NOMO-1 treated with DMSO at 0.1 percent for 48 hours (cell line): ENCODE measurements at regions not wholly inside any gene's neighbourhood (a gene's known extent, or its start where the extent isn't known, plus 50 kb on each side); places are given as distances from the start of the nearest gene placed in this dataset.
"Not testable (repeated sequence)": the region's sequence is repeated elsewhere in the genome, so short reads cannot be mapped to it uniquely, and the experiment has no call there.

ENCODE experiments used
- DNase-seq: peaks from one replicate; lab custom pipeline; 2025; ENCODE audit not compliant: unreplicated experiment; lab: John Stamatoyannopoulos, UW

DNA sequence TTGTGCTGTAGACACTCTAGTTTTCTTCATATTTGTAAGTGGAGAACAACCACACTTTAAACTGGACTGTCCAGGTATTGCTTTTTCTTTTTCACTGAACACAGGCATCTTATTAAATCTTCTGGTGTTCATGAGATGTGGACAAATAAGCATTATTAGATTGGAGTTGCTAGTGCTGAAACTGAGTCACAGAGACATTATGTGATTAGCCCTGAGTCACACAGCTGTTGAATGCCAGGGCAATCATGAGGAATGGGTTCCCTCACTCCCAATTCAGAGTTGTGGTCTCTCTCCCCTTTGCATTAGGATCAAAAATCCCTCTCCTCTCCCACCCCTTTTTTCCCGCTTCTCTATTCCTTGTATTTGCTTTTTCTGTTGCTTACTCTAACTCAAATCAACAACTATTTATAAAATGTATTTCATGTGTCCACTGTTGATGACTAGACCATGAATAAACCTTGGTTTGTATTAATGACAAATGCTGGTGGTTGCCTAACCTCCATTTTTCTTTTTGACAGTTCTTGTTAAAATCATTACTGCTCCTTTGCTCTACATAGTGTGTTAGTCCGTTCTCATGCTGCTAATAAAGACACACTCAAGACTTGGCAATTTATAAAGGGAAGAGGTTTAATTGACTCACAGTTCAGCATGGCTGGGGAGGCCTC is 738.2 kb downstream of the BRINP1 start:
- no peak for DNase-seq

DNA sequence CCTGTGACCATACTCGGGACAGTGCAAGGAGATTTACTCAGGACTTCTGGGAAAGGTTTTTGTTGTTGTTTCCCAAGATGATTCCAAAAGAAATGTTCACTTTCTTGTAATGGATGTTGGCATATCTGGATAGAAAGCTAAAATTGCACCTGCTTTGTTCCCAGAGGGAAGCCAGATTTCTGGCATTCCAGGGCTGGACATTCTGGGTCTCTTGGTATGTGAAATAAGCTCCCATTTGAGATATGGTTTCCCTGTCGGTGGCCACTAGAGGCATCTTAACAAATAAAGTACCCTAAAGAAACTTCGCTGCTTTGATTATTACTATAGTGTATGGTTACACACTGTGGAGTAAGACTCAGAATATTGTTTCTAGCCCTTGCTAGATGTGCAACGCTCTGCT is 737.3 kb downstream of the BRINP1 start:
- no peak for DNase-seq

DNA sequence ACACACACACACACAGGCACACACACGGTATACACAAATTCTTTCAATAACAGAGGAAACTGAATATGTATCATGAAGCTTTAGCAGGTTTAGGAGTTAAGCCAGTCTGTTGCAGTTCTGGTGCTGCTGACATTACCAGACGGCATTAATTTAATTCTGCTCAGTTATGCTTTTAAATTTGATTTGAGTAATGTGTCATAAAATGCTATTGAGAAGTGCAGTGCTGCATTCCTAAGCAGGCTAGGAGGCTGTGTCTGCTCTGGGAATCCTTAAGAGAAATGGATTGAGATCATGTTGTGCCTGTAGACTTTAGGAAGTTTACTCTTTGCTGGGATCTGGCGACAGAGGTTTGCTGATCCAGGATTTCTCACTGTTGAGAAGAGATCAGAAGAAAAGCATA is 733.8 kb downstream of the BRINP1 start:
- no peak for DNase-seq

DNA sequence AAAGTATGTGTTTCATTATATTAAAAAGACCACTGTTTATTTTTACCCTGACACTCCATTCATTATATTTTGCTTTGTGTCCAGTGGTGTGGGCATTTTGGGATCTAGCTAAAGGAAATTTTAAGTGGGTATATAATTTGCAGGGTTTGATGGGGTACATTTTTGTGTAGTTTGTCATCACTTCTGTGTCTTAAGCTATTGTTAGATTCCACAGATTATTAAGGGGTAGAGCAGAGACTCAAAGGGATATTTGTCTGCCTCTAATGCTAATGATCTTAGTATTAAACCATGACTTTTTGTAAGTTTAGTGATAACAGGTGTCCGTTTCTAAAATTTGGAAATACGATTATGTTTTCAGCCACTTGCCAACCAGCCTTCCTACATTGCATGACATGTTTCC is 731.6 kb downstream of the BRINP1 start:
- no peak for DNase-seq

DNA sequence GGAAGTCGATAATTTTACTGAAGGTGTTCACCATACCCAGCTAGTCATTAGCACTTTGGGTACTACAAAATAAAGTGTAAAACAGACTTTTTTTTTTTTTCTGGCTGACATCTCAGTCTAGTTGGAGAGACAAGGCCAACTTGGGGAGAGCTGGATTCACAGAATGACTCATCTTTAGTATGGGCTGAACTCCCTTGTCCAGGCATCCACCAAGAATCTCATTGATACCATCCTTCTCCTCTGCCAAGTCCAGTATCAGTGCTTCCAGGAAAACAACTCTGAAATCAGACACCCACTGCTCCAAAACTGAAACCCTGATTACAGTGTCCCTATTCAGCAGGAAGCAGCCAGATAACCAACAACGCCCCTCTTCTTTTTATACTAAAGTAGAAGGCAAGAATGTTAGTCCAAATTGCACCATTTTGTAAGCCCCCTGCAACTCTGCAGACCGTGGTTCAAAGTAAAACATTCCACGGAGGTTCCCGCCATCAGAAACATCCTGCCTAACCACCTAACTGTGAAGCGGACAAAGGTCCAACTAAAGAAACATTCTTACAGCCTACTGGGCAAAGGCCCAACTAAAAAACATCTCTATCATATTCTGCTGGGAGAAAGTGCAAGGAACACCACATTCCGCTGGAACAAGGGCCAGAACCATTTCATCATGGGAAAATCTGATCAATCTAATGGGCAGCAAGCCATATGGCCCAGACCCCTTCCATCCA is 728.2 kb downstream of the BRINP1 start:
- DNase-seq = no peak

DNA sequence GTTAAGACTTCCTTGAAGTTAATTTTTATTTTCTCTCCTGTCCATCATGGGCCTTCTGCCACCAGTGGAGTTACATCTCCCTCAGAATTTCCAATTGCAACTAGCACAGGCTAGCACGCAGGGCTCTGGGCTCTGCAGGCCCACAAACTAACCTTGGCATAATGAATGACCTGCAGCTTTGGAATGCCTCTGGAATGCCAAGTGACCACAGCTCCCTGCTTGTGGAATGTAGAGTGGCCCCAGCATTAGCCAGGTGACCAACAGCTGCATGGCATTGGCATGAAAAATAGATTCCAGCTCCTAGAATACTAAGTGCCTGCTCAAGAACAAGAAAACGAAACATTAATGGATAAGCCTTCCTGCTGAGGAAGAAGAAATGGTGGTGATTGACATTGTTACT is 726.1 kb downstream of the BRINP1 start:
- DNase-seq = no peak

DNA sequence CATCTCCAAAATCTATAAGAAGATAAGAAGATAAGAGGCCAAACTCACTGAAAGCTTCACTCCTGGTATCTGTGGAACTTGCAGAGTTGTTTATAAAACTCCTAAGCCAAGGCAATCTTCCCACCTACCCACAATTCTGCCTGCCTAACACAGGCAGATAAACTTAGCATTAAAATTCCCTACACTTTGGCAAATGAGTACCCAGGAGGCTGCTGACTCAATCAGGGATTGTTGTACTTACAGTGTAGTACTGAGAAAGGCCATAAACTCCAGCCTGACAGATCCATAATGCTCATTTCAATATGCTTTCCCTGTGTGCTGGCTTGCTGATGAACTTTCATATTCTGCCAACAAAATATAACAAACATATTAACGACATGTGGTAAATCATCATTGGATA is 725.2 kb downstream of the BRINP1 start:
- no peak for DNase-seq

DNA sequence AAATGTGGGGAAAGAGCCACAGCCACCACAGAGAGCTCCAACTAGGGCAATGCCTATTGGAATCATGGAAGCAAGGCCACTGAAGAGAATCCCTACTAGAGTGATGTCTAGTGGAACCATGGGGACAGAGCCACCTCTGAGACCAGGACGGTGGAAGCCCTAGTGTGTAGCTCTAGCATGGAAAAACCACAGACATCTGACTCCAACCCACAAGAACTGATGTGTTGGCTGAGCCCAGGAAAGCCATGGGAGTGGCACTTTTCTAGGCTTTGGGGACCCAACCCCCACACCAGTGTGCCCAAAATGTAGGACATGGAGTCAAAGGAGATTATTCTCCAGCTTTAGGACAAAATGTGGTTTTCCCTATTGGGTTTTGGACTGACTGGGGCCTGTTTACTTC is 721.9 kb downstream of the BRINP1 start:
- no peak for DNase-seq

DNA sequence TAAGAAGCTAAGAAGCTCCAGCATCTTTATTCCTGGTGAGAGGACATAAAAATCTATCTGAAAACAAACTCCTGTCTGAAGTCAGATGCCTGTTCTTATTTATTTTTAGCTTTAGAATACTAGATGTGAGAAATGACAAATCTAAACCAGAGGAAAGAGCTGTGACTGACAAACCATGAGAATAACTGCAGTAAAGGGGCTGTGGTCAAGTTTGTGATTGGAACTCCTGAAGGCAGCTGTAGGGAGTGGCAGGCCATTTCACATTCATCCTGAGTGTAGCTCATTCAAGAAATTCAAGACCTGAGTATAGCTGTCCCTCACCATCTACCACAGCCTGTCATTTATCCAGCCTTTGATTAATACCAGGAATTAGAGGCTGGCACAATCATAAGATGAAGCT is 718.8 kb downstream of the BRINP1 start:
- DNase-seq = no peak

DNA sequence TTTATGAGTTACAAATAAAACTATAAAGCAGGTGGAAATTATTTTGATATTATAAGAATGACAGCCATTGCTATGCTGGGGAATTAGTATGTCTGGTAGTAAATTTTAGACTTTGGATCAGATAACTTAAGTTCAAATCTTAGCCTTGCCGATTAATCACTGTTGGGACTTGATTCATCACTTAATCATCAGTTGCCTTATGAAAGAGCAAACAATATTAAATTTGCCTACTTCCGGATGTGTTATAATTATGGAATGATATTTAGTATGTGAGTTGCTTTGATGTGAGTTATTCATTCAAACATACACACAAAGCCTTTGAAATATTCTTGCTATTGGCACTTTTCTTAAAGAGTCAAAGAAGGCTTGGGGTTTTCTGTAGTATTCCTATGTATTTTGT is 717.7 kb downstream of the BRINP1 start:
- DNase-seq = no peak

DNA sequence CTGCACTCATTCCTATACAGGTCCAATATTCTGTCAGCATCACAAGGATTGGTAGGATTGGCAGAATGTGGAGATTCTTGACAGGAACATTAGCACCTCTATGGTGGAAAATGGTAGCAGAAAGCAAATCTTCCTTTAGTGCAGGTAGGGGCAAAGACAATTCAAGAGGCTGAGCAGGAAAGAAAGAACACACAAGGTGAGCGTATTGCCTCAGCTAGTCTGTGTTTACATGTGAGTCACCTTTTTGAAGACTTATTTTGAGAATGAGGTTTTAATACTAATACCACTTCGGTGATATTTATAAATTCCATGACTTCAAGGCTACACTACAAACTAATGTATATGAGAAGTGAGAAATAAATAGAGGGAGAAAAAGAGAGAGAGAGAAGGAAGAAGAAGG is 717.0 kb downstream of the BRINP1 start:
- no peak for DNase-seq

DNA sequence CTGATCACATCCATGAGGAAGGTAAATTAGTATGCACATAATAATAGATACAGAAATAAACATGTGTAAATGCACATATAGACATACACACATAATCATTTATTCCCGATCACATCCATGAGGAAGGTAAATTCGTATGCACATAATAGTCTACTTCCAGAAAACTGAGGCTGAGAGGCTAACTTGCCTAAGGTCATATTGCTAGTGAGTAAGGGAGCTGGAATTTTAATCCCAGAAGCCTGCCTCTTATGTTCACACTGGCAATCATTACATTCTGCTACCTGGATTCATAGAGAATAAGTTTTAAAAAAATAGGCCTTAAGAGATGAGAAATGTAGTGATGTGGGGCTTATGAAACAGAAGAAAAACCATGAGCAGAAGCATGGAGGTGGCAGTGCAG is 716.3 kb downstream of the BRINP1 start:
- no peak for DNase-seq

DNA sequence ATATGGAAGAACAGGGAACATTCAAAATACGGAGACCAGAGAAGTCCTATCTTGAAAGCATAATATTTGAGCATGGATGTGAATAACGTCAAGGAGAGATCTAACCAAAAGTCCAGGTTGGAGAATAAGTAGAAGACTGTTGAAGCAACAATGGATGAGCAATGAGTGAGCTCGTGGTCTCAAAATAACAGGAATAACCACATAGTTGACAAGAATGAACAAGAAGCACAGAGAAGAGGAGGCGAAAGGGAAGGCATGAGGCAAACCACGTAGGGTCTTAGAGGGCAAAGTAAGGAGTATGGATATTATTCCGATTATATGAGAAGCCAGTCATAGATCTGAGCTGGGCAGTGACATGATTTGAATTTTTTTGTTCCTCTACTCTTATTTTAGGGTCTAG is 710.2 kb downstream of the BRINP1 start:
- DNase-seq = no peak

DNA sequence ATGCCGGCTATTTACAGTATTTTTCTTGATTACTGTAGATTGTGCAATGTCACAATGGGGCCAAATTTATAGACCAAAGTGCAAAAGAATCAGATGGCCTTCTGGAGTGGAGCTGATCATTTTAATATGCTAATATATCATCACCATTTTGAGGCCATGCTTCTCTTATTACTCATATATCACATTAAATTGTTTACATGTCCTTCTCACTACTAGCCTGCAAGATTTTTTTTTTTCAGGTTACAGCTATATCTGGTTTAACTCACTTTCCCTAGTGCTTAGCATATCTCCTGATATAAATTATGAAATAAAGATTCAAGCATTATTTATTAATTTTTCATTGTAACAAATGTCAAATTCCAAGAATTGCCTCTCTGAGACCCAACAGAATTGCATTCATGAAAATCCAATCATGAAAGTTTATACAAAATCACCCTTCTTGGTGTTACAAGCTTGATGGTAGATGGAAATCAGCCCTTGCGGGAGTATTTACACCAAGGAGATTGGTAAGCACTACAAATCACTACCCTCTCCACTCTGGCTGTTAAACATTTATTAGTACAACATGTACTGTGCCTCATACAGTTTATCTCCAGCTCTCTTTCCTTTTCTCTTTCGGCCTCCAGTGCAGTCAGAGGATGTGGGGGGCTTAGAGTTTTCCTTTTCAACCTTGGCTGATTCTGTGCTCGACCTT is 703.9 kb downstream of the BRINP1 start:
- no peak for DNase-seq

DNA sequence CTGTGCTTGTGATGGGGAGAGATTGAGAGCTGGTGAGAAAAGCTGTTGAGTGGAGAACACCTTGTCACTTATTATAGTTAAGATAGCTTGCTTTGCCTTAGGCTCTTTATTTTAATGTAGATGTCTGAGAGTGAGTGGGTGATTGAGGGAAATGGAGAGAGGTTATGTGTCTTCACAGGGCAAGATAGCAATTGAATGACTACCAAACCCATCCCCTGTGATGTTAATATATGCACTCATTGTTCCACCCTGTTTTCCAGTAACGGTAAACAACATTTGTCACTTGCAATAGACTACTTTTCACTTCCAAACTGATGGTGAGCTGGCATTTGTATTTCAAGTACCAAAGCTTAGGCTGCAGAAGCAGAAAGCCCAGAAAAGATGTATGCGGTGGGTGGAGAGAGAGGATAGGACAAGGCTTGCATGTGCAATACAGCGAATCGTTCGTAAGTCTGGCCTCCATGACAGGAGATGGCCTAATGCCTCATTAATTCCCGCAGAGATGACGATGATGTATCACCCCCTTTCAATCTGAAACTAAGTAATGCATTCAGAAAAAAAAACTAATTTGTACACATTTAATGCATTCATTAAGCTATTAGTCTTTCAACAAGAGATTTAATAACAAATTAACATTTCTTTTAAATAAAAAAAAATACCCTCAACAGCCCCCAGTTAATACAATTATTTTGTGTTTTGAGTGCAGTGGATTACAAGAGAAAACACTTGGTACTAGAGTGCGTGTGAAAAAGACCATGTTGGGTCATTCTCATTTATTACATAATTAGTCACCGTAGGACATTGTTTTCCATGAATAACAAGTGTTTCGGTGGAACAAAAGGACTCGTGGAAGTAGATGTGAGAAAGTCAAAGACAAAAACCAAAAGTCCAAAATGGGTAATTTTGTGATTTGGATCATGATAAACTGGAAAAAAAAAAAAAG is 699.0 kb downstream of the BRINP1 start:
- no peak for DNase-seq

DNA sequence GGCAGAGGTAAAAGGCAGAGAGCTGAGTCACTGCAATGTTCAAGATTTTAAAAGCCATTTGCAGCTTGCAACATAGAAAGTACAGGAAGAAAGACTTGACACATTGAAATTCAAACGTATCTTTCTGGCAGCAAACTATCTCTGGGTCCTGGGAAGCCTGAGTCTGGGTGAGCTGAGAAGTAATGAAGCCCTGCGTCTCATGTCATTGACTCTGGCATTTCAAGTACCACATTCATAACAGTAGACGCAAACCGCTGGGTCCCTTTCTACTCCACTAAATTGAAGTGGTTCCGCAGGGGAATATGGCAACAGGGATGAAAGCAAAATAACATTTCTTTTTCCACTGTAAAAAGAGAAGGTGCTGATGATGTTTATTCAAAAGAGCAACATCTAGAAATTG is 694.3 kb downstream of the BRINP1 start:
- DNase-seq = no peak

DNA sequence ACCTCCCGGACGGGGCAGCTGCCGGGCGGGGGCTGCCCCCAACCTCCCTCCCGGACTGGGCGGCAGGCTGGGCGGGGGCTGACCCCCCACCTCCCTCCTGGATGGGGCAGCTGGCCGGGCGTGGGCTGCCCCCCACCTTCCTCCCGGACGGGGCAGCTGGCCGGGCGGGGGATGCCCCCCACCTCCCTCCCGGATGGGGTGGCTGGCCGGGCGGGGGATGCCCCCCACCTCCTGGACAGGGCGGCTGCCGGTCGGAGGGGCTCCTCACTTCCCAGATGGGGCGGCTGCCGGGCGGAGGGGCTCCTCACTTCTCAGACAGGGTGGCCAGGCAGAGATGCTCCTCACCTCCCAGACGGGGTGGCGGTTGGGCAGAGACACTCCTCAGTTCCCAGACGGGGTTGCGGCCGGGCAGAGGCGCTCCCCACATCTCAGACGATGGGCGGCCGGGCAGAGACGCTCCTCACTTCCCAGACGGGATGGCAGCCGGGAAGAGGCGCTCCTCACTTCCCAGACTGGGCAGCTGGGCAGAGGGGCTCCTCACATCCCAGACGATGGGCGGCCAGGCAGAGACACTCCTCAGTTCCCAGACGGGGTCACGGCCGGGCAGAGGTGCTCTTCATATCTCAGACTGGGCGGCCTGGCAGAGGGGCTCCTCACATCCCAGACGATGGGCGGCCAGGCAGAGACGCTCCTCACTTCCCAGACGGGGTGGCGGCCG is 691.1 kb downstream of the BRINP1 start:
- not testable (repeated sequence) for DNase-seq

DNA sequence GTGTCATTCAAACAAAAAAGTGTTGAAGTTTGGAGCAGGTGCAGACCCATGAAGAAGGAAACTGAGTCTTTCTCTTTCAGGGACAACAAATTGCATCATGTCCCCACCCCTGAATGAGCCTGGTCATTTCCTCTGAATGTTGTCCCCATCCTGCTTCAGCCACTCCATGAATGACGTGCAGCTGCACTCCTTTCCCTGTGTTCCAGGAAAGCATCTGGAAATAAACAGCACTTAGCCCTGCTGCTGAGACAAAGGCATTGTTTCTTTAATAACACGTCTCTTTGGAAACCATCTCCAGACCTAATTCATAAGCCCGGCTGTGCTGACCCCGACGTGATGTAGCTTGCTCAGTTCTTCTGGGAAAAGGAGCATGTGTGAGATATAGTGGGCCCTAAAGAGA is 682.3 kb downstream of the BRINP1 start:
- no peak for DNase-seq

DNA sequence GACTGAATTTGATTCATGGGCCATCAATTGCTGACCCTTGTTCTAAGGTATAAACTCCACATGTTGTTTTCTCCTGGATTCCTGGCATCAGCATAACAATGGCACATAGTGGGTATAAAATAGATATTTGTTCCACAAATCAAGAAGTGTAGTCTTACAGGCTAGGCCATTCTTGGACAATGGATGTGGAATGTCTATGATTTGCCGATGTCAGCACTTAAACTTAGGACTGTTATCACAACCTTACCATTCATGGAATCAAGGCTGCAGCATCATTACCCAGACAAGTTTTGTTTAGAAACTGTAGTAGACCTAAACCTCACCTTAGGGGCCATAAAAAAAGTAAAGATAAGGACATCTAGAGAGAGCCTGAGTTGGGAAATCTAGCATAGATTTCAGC is 680.0 kb downstream of the BRINP1 start:
- DNase-seq = no peak

DNA sequence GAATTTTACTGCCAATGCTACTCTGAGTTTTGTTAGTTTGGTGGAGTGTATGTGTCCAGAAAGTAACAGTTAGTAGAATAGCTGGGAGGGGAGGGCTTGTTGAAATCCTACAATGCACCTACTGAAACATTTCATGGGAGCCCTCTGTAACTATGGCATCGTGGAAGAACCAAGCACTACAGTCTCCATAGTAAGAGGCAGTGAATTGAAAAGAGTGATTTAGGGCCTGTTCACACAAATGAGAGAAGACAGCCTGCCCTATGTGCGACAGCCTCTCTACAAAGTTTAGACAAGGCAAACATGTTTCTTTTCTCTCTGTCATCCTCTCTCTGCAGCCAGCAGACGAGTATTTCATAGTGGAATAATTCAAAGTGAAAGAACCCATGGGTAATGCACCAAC is 676.6 kb downstream of the BRINP1 start:
- no peak for DNase-seq

DNA sequence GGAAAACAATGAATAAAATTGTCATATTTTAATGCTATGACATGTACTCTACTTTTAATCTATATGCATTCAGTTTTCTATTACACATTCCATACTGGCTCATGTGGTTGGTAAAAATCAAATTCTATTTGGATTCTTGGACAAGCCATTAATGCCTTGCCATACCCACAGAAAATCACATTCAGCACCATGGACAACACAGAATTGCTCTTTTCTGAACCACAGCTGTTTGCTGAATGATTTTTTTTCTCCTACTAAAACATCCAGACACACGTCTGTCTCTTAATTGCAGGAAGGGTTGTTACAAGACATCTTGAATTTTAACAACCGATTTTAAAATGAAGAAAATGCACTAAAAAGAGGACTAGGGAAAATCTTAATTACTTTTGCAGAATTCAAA is 675.6 kb downstream of the BRINP1 start:
- DNase-seq = no peak
